ENCODE measurements at regions not wholly inside any gene's neighbourhood (a gene's known extent, or its start where the extent isn't known, plus 50 kb on each side); places are given as distances from the start of the nearest gene placed in this dataset.

- TF ChIP-seq SPI1 (IDR thresholded peaks at IDR 0.05; ENCODE audit: borderline replicate concordance, insufficient read depth, low read depth, low read length), result no peak
- TF ChIP-seq USF1 (IDR thresholded peaks at IDR 0.05; ENCODE audit: borderline replicate concordance, extremely low read length, insufficient read depth, low read depth, low read length), result no peak
- TF ChIP-seq CBX3 (IDR thresholded peaks at IDR 0.05; ENCODE audit: borderline replicate concordance, low read depth), result no peak
- TF ChIP-seq PAX5 (IDR thresholded peaks at IDR 0.05; ENCODE audit: borderline replicate concordance, low read depth, low read length), result no peak
- no peak for TF ChIP-seq REST (IDR thresholded peaks at IDR 0.05; ENCODE audit: low read depth, low read length)
- no peak for TF ChIP-seq HSF1 (IDR thresholded peaks at IDR 0.05; ENCODE audit: low read depth, low read length)
- no peak for TF ChIP-seq CBFB (IDR thresholded peaks at IDR 0.05; ENCODE audit: low read depth)
- no peak for TF ChIP-seq BACH1 (IDR thresholded peaks at IDR 0.05; ENCODE audit: borderline replicate concordance)
- no peak for TF ChIP-seq MXI1 (IDR thresholded peaks at IDR 0.05; ENCODE audit: low read depth, low read length)
Observed at GRCh38 chr5:153347611-153348010, 142.9 kb upstream of the GRIA1 start (continued).
